MCF 10A (cell line): ENCODE measurements at regions not wholly inside any gene's neighbourhood (a gene's known extent, or its start where the extent isn't known, plus 50 kb on each side); places are given as distances from the start of the nearest gene placed in this dataset.

ENCODE experiments used
- BruUV-seq: library from RNA; stranded (reverse); fragments of 400-500 nt; replicated peaks from 2 replicates; lab custom pipeline; 2021; lab: Mats Ljungman, UMichigan
- CTCF ChIA-PET: fragments of 300-600 bp; sonication (Branson Sonifier 250); formaldehyde crosslinking; extraction: SDS; loops from one replicate; lab custom pipeline; 2021; ENCODE audit warnings: antibody characterized with exemption, inconsistent platforms; lab: Yijun Ruan, JAX
- POLR2A ChIA-PET: fragments of 300-600, 350-650 bp; sonication (Branson Sonifier 250); formaldehyde crosslinking; extraction: SDS; loops from one replicate; lab custom pipeline; 2020; ENCODE audit warnings: antibody characterized with exemption, inconsistent platforms; lab: Yijun Ruan, JAX
- DNase-seq: peaks from one replicate; pipeline ENCODE4 v3.0.0-alpha.2; 2018; ENCODE audit not compliant: unreplicated experiment
- H3K27ac Mint-ChIP-seq: one replicate; pipeline ENCODE4 v1.8.0; 2022; ENCODE audit warnings: mild to moderate bottlenecking, low read depth, mixed read lengths; ENCODE audit not compliant: unreplicated experiment
- H3K27me3 Mint-ChIP-seq: one replicate; pipeline ENCODE4 v1.8.0; 2022; ENCODE audit warnings: mixed read lengths; ENCODE audit not compliant: insufficient read depth, unreplicated experiment
- H3K36me3 Mint-ChIP-seq: one replicate; pipeline ENCODE4 v1.8.0; 2022; ENCODE audit warnings: mild to moderate bottlenecking, moderate library complexity, mixed read lengths; ENCODE audit not compliant: insufficient read depth, unreplicated experiment
- H3K4me1 Mint-ChIP-seq: one replicate; pipeline ENCODE4 v1.8.0; 2022; ENCODE audit warnings: mixed read lengths; ENCODE audit not compliant: insufficient read depth, unreplicated experiment
- H3K4me3 Mint-ChIP-seq: one replicate; pipeline ENCODE4 v1.8.0; 2022; ENCODE audit warnings: mild to moderate bottlenecking, moderate library complexity, mixed read lengths; ENCODE audit not compliant: unreplicated experiment
- H3K9me3 Mint-ChIP-seq: one replicate; pipeline ENCODE4 v1.8.0; 2022; ENCODE audit warnings: mixed read lengths; ENCODE audit not compliant: unreplicated experiment
- CTCF ChIP-seq: fragments of 200-600 bp; IDR thresholded peaks from one replicate; pipeline ENCODE4 v1.8.0; 2022; ENCODE audit warnings: antibody characterized with exemption, mild to moderate bottlenecking; ENCODE audit not compliant: unreplicated experiment
- intact Hi-C: fragments of 100-400 bp; cut with micrococcal nuclease; formaldehyde crosslinking; loops from 2 replicates; pipeline ENCODE4 v1.14.1; 2022

GRCh38 chr7:144991041-144991440, 155.2 kb upstream of the TPK1 start:
- H3K36me3 Mint-ChIP-seq: no peaks in the 10 kb centered on the region
- no peak overlapping the region for H3K4me3 Mint-ChIP-seq
- no peaks in the 10 kb centered on the region for H3K27me3 Mint-ChIP-seq
- DNase-seq: no peak
- ChIA-PET CTCF (no interaction called here), POLR2A (no interaction called here)
- intact Hi-C loops: no loop called here
- H3K9me3 Mint-ChIP-seq: peaks cover 10% of the 10 kb centered on the region
- no peak for TF ChIP-seq CTCF
- H3K4me1 Mint-ChIP-seq: no peaks in the 10 kb centered on the region
- BruUV-seq: no TSS peak
- H3K27ac Mint-ChIP-seq: no peak overlapping the region

GRCh38 chr7:144987686-144988085, 151.8 kb upstream of the TPK1 start:
- CTCF ChIA-PET: interaction anchor here (0.8 kb wide), 1 partner anchor 12 kb away, joined by 3 read pairs; no protein-coding TSS in a partner anchor
- Mint-ChIP-seq H3K27me3 (no peaks in the 10 kb centered on the region), H3K27ac (no peak overlapping the region), H3K4me3 (no peak overlapping the region), H3K9me3 (no peaks in the 10 kb centered on the region), H3K4me1 (no peaks in the 10 kb centered on the region), H3K36me3 (no peaks in the 10 kb centered on the region)
- POLR2A ChIA-PET: interaction anchor here (0.6 kb wide), 1 partner anchor 1252 kb away, joined by 3 read pairs; no protein-coding TSS in a partner anchor
- DNase-seq: no peak
- BruUV-seq: no TSS peak
- no peak for TF ChIP-seq CTCF
- intact Hi-C loops: no loop called here

- no TSS peak for BruUV-seq
- no peak for TF ChIP-seq CTCF
- H3K36me3 Mint-ChIP-seq: no peaks in the 10 kb centered on the region
- ChIA-PET CTCF (interaction anchor here (0.6 to 1.6 kb wide), 2 partner anchors 26 to 1109 kb away, joined by 3 to 4 read pairs; no protein-coding TSS in a partner anchor), POLR2A (no interaction called here)
- H3K27me3 Mint-ChIP-seq: no peaks in the 10 kb centered on the region
- no peak for DNase-seq
- intact Hi-C loops: no loop called here
- no peaks in the 10 kb centered on the region for H3K4me1 Mint-ChIP-seq
- H3K9me3 Mint-ChIP-seq: no peaks in the 10 kb centered on the region
- no peak overlapping the region for H3K27ac Mint-ChIP-seq
- H3K4me3 Mint-ChIP-seq: no peak overlapping the region
Observed at GRCh38 chr7:144982133-144982532, 146.3 kb upstream of the TPK1 start.

- no peak overlapping the region for H3K4me3 Mint-ChIP-seq
- ChIA-PET CTCF (no interaction called here), POLR2A (no interaction called here)
- no peak for TF ChIP-seq CTCF
- peaks cover 19% of the 10 kb centered on the region for H3K27me3 Mint-ChIP-seq
- BruUV-seq: no TSS peak
- DNase-seq: peak; percentile 25
- no peaks in the 10 kb centered on the region for H3K4me1 Mint-ChIP-seq
- intact Hi-C loops: no loop called here
- H3K36me3 Mint-ChIP-seq: no peaks in the 10 kb centered on the region
- no peak overlapping the region for H3K27ac Mint-ChIP-seq
- no peaks in the 10 kb centered on the region for H3K9me3 Mint-ChIP-seq
Observed at GRCh38 chr7:144975882-144976281, 140.0 kb upstream of the TPK1 start.
